GM21723 (cell line): ENCODE measurements at regions not wholly inside any gene's neighbourhood (a gene's known extent, or its start where the extent isn't known, plus 50 kb on each side); places are given as distances from the start of the nearest gene placed in this dataset.
"Not testable (repeated sequence)": the region's sequence is repeated elsewhere in the genome, so short reads cannot be mapped to it uniquely, and the experiment has no call there.

Experiments
- ATAC-seq: cut with Tn5 transposase; IDR thresholded peaks from one replicate; pipeline ENCODE4 v1.9.1; 2021; ENCODE audit warnings: mild to moderate bottlenecking, moderate library complexity; ENCODE audit not compliant: unreplicated experiment

DNA sequence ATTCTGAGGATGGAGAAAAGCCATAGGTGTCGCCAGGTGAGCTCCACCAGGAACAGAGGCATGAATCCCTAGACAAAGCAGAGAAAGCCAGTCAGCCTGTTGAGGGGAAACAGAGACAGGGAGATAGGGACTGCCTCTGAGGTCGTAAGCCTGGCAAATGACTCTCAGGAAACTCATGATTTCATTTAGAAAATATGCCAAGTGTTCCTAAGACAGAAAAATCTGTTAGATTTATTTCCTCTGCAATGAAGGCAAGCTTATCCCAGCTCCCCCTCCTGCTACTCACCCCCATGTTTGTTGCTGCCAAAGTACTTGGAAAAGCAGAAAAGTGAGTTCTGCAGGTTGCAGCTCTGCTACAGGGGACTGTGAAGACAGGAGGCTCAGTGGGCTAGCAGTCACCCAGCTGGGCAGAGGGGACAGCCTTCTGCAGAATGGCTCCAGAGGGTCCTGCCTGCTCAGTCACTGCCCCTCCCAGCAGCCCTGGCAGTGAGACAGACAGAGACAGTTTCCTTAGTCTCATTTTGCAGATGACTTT is 184.3 kb downstream of the ADRA2A start:
- ATAC-seq = no peak

DNA sequence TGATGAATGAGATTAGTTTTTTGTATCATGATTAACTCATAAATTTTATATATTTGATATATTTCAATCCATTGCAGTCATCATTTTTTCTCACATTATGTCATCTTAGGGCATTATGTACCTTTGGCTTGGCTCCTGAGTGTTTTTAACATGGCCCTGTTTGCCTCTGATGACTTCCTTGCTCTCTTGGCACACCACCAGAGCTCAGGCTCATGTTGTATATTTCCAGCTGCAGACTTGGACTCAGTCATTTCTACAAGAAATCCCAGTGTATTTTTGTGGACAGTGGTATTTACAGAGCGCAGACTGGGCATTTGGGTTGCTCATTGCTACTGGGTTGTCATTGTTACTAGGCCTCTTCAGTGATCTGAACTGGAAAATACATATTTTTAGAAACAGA is 188.5 kb downstream of the ADRA2A start:
- ATAC-seq = no peak

DNA sequence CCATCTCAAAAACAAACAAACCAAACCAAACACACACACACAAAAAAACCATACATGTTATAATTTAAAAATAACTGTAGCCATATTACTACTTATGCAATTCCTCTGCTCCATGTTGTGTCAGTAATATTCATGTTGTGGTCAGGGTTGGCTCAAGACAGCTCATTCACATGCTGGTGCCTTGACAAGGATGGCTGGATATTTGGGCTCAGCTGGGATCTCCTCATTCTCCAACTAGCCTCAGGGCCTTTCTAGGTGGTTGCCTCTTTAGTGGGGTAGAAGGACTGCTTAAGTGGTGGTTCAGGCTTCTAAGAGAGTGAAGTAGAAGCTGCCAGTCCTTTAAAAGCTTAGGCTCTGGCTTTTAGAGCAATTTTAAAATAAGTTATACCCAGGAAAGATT is 189.3 kb downstream of the ADRA2A start:
- no peak for ATAC-seq

GRCh38 chr10:111267673-111268072 is 190.8 kb downstream of the ADRA2A start:
- no peak for ATAC-seq

GRCh38 chr10:111273235-111273634 is 196.4 kb downstream of the ADRA2A start:
- no peak for ATAC-seq

GRCh38 chr10:111273635-111274034 is 196.8 kb downstream of the ADRA2A start:
- no peak for ATAC-seq

DNA sequence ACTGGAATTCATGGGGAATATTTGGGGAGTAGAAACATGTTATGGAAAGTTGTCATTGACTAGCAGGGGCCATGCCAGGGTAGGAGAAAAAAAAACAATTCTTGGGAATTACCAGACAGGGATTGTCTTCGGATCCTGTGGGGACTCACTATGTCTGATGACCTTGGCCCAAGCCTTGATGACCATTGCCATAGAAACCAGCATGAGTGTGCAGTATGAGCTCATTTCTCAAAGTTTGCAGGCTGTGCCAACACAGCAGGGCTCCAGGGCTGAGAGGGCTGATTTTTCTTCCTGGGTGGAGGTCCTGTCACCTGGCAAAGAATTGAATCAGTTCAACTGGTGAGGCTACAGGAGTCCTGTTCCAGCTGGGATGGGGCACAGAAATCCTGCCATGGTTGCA is 198.3 kb downstream of the ADRA2A start:
- no peak for ATAC-seq

DNA sequence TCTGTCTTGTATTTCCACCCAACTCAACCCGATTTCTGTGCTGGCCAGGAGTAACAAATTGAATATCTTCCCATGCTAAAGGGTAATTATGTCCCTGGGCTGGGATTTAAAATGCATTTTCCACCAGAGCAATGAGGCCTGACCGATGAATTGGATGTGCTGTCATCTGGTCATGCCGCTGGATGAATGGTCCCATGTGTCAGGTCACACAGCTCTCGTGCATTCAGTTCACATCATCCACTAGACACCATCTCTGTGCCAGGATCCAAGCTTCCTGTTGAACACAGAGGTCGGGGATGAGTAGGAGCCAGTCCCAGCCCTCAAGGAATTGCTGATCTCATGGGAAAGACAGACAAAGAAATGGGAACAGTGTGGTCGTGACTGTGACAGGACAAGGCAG is 200.8 kb downstream of the ADRA2A start:
- no peak for ATAC-seq

- no peak for ATAC-seq
These were observed 201.4 kb downstream of the ADRA2A start for GRCh38 chr10:111278266-111278665.

DNA sequence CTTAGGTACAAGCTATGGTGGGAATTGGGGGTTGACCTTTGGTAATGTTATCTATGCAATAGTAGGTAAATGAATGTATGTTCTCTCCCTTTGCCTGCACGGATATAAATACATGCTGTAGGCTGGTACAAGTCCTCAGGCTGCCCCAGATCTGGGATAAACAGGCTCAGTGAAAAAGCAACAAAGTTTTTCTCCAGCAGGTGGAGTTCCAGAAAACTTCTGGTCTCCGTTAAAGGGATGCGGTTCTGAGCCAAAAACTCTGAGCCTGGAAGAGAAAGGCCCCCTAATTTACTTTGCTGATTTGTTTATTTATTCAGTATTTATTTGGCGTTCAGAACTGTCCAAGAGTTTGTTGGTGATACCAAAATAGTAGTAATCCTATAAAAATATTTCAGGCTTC is 204.7 kb downstream of the ADRA2A start:
- no peak for ATAC-seq

DNA sequence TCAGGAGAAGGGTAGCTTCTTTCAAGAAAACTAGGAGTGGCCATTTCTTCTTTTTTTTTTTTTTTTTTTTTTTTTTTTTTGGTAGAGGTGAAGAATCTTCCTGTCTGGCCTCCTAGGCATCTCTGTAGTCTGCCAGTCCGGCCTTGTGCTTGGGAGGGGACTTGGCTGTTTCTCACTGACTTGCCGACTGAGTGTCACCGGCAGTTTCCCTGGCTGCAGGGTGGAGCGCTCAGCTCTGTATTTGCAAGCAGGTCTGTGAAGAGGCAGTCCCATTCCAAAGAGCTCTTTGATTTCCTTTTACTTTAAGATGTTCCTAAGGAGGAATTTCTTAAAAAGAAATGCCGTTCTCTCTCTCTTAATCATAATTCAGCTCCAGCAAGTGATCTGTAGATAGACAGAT is 212.6 kb downstream of the ADRA2A start:
- ATAC-seq = no peak

DNA sequence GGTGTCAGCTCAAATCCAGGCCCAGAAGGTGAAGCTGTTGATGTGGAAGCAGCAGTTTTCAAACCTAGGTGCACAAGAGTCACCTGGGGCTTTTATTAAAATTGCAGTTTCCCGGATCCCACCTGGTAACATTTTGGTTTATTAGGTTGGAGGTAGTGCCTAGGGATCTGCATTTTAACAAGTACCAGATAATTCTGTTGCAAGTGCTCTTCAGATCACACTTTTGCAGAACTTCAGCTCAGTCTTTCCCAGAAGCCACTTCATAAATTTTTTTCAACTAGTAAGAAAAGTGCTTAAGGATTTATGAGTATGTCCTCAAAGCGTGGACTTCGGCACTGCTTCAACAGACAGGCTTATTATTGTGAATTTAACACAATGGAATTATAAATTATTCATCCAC is 213.8 kb downstream of the ADRA2A start:
- ATAC-seq = no peak

DNA sequence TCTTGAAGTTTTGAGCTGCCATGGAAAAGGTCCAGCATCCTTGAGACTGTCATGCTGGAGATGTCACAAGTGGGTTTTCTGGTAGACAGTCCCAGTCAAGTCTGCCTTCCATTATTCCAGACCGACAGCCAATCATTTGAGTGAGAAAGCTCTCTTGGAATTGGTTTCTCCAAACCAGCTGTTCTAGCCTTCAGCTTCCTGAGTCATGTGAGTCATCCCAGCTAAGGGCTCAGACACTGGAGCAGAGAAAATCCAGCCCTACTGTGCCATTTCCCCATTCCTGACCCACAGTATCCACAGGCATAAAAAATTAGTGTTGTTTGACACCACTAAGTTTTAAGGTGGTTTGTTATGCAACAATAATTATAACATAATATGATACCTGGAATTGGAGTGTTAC is 219.0 kb downstream of the ADRA2A start:
- no peak for ATAC-seq

DNA sequence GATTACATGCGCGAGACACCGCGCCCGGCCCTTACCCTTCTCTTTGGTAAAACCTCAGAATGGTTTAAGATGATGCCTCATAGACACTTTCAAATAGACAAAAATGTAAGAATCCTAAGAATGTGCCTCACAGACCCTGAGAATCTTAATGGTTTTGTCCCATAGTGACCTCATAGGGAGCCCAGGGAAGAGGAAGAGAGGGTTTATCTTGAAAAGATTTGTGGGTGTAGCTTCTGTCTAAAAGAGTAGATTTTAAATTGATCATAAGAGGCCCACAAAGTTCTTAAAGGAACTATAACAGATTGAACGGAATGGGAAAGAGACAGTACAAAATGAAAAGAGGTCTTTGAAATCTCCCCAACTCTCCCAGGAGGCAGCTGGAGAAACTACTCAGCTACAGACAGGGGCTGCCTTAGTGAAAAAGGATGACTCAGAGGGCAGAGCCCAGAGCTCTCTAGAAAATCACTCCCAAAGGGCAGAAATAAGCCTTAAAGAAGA is 220.6 kb downstream of the ADRA2A start:
- no peak for ATAC-seq

- no peak for ATAC-seq
These were observed 221.2 kb downstream of the ADRA2A start for GRCh38 chr10:111298031-111298430.

DNA sequence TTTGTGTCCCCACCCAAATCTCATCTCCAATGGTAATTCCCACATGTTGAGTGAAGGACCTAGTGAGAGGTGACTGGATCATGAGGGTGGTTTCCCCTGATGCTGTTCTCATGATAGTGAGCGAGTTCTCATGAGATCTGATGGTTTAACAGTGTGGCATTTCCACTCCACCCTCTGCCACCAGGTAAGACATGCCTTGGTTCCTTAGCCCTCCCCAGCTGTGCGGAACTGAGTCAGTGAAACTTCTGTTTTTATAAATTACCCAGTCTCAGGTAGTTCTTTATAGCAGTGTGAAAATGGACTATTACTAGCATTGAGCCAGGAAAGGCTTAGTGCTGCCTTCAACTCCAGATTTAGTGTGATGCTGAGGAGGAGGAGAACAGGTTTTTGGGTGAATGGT is 222.2 kb downstream of the ADRA2A start:
- ATAC-seq = no peak

- no peak for ATAC-seq
These were observed 227.1 kb downstream of the ADRA2A start for GRCh38 chr10:111303887-111304286.

DNA sequence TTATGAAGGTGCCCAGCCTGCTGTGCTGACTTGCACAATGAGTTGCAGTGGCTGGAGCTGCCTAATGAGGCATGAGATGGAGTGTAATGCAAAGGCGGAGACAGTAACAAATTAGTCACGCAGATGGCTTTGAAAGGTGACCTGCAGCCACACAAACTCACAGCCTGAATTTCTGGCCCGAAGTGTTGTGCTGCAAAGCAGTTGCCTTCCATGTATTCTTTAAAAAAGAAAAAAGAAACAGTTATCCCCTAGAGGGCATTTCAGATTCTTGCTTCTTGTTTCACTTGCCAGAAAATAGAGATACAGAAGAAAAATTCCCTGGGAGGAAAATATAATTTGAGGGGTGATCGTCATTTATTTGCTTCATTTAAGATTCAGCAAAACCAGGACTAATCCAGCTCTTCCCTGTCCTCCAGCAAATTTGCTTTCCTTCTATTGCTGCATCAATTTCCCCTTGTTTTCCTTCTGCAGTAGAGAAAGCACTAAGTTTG is 239.9 kb downstream of the ADRA2A start:
- no peak for ATAC-seq

DNA sequence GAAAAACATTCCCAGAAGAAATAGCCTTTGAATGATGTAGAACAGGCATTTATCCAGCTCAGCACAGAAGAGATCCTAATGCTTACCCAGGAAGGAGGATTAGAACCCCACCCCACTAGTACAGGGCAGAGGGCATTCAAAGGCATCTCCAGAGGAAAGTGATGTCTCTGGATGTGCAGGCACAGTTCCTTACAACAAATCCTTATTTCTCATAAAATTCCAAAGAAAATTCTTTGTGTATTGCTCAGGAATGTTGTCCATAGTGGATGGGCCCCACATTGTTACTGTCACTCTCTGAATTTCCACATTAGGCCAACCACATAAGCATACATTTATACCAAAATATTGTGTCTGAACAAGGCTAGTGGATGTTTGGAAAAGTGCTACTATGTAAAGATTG is 243.0 kb downstream of the ADRA2A start:
- no peak for ATAC-seq

- no peak for ATAC-seq
These were observed 246.6 kb downstream of the ADRA2A start for GRCh38 chr10:111323389-111323966.

GRCh38 chr10:111332174-111332573 is 255.3 kb downstream of the ADRA2A start:
- ATAC-seq = not testable (repeated sequence)

- no peak for ATAC-seq
These were observed 259.0 kb downstream of the ADRA2A start for GRCh38 chr10:111335826-111336225.

DNA sequence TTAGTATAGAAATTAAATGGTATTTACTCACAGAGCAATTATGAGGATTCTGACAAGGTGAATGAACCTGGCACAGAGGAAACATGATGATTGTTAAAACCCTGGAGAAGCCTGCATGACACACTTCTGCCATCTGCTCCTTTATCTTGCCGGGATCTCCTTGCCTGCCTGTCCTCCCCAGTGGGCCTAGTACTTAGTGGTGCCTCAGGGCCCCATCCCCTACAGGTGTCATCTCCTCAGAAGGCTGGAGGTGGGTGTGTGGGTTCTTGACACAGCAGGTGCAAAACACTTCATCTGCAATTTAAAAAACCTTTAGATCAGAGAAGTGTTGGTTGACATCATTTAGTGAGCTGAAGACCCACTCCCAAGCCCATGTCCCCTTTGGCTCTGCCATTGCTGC is 261.2 kb downstream of the ADRA2A start:
- ATAC-seq = no peak
